ENCODE measurements at regions not wholly inside any gene's neighbourhood (a gene's known extent, or its start where the extent isn't known, plus 50 kb on each side); places are given as distances from the start of the nearest gene placed in this dataset.
A peak's percentile ranks its signal among the peaks of the same experiment; 100 is the strongest.

- intact Hi-C loops (cut with DNase I; ENCODE audit: low total_unique reads) = no loop called here
- Histone ChIP-seq H3K4me1 (peaks cover 0 to 6% (median 0%) of the 10 kb centered on the region in 6 donors), H3K27me3 (replicated peaks in 1 of 7) (no peaks in the 10 kb centered on the region), H3K9me3 (no peaks in the 10 kb centered on the region), H3K27ac (peak overlapping the region in 4 of 8 donors; percentile 21 to 61 (median 53)), H3K4me3 (no peak overlapping the region), H3K36me3 (no peaks in the 10 kb centered on the region)
- no peak for DNase-seq
- TF ChIP-seq POLR2AphosphoS5 (IDR thresholded peaks at IDR 0.05) = no peak
- no peak for TF ChIP-seq POLR2A (IDR thresholded peaks at IDR 0.05)
- TF ChIP-seq CTCF (IDR thresholded peaks at IDR 0.05 in 8 of 11, conservative IDR thresholded peaks at IDR 0.05 in 3 of 11) = no peak
- 61 to 97% (median 79%) methylated on average over 1 of the region's 1 CpG for WGBS, 5 donors
These were observed 133.1 kb upstream of the MAP1B start for GRCh38 chr5:71974165-71974564.

- DNase-seq = no peak
- no peaks in the 10 kb centered on the region for H3K27me3 ChIP-seq (replicated peaks in 1 of 7)
- no peaks in the 10 kb centered on the region for H3K36me3 ChIP-seq
- intact Hi-C loops (cut with DNase I; ENCODE audit: low total_unique reads) = no loop called here
- H3K27ac ChIP-seq = peak overlapping the region in 3 of 8 donors; percentile 2 to 39 (median 28)
- TF ChIP-seq POLR2A (IDR thresholded peaks at IDR 0.05) = no peak
- TF ChIP-seq POLR2AphosphoS5 (IDR thresholded peaks at IDR 0.05) = no peak
- no peak for TF ChIP-seq CTCF (IDR thresholded peaks at IDR 0.05 in 8 of 11, conservative IDR thresholded peaks at IDR 0.05 in 3 of 11)
- WGBS, 5 donors = 87 to 100% (median 94%) methylated on average over 1 of the region's 1 CpG
- H3K4me1 ChIP-seq = peaks cover 0 to 6% (median 0%) of the 10 kb centered on the region in 6 donors
- no peak overlapping the region for H3K4me3 ChIP-seq
- H3K9me3 ChIP-seq = no peaks in the 10 kb centered on the region
These were observed 132.7 kb upstream of the MAP1B start for GRCh38 chr5:71974622-71975021.

GRCh38 chr5:71976449-71976848, 130.8 kb upstream of the MAP1B start:
- no peaks in the 10 kb centered on the region for H3K36me3 ChIP-seq
- peaks cover 0 to 7% (median 5%) of the 10 kb centered on the region in 8 donors for H3K9me3 ChIP-seq
- H3K4me3 ChIP-seq = no peak overlapping the region
- TF ChIP-seq POLR2AphosphoS5 (IDR thresholded peaks at IDR 0.05) (no peak), CTCF (IDR thresholded peaks at IDR 0.05 in 8 of 11, conservative IDR thresholded peaks at IDR 0.05 in 3 of 11) (no peak), POLR2A (IDR thresholded peaks at IDR 0.05) (no peak)
- H3K4me1 ChIP-seq = peaks cover 0 to 6% (median 0%) of the 10 kb centered on the region in 6 donors
- no peak for DNase-seq
- WGBS, 5 donors = 68 to 87% (median 76%) methylated on average over 2 to 3 of the region's 3 CpGs
- intact Hi-C loops (cut with DNase I; ENCODE audit: low total_unique reads) = no loop called here
- no peak overlapping the region for H3K27ac ChIP-seq
- H3K27me3 ChIP-seq (replicated peaks in 1 of 7) = no peaks in the 10 kb centered on the region

- Histone ChIP-seq H3K4me1 (peaks cover 0 to 6% (median 0%) of the 10 kb centered on the region in 6 donors), H3K4me3 (no peak overlapping the region), H3K27ac (no peak overlapping the region), H3K27me3 (replicated peaks in 1 of 7) (no peaks in the 10 kb centered on the region), H3K36me3 (no peaks in the 10 kb centered on the region), H3K9me3 (peaks cover 0 to 16% (median 14%) of the 10 kb centered on the region in 8 donors)
- no peak for TF ChIP-seq CTCF (IDR thresholded peaks at IDR 0.05 in 8 of 11, conservative IDR thresholded peaks at IDR 0.05 in 3 of 11)
- TF ChIP-seq POLR2AphosphoS5 (IDR thresholded peaks at IDR 0.05) = no peak
- TF ChIP-seq POLR2A (IDR thresholded peaks at IDR 0.05) = no peak
- 73 to 90% (median 77%) methylated on average over 2 of the region's 2 CpGs for WGBS, 5 donors
- no peak for DNase-seq
- intact Hi-C loops (cut with DNase I; ENCODE audit: low total_unique reads) = no loop called here
These were observed 130.0 kb upstream of the MAP1B start for GRCh38 chr5:71977311-71977710.

Measured in spleen (tissue), 11 donors.